WTC11 (cell line): ENCODE measurements at regions not wholly inside any gene's neighbourhood (a gene's known extent, or its start where the extent isn't known, plus 50 kb on each side); places are given as distances from the start of the nearest gene placed in this dataset.

ENCODE experiments used
- ATAC-seq: fragments of 200-7000 bp; cut with Tn5 transposase; 2 replicates; pipeline ENCODE4 v1.10.0; 2021; ENCODE audit warnings: mild to moderate bottlenecking, moderate library complexity
- CTCF ChIA-PET: fragments of 300-600 bp; sonication (Branson Sonifier 250); formaldehyde crosslinking; loops from one replicate; lab custom pipeline; 2021; ENCODE audit warnings: antibody characterized with exemption; lab: Charles Lee
- POLR2A ChIA-PET: fragments of 350-600 bp; sonication (Branson Sonifier 250); formaldehyde crosslinking; loops from one replicate; lab custom pipeline; 2021; ENCODE audit warnings: antibody characterized with exemption; lab: Charles Lee
- DNase-seq: peaks from one replicate; pipeline ENCODE4 v3.0.0; 2021; ENCODE audit warnings: low spot score
- H3K27ac Mint-ChIP-seq: 2 replicates; pipeline ENCODE4 v1.8.0; 2021; ENCODE audit warnings: mixed read lengths
- H3K27me3 Mint-ChIP-seq: 2 replicates; pipeline ENCODE4 v1.8.0; 2021; ENCODE audit warnings: low read depth, mild to moderate bottlenecking, moderate library complexity, mixed read lengths
- H3K36me3 Mint-ChIP-seq: 2 replicates; pipeline ENCODE4 v1.8.0; 2021; ENCODE audit warnings: mixed read lengths
- H3K4me1 Mint-ChIP-seq: 2 replicates; pipeline ENCODE4 v1.8.0; 2022; ENCODE audit warnings: mixed read lengths
- H3K4me3 Mint-ChIP-seq: 2 replicates; pipeline ENCODE4 v1.8.0; 2021; ENCODE audit warnings: mild to moderate bottlenecking, moderate library complexity, mixed read lengths
- H3K9me3 Mint-ChIP-seq: 2 replicates; pipeline ENCODE4 v1.8.0; 2021; ENCODE audit warnings: mixed read lengths
- CREB1 ChIP-seq: sonication (generic); formaldehyde crosslinking; IDR thresholded peaks from 2 replicates; pipeline ENCODE4 v1.8.0; 2023; ENCODE audit warnings: mild to moderate bottlenecking, missing genetic modification reagents
- CREM ChIP-seq: sonication (generic); formaldehyde crosslinking; IDR thresholded peaks from 2 replicates; pipeline ENCODE4 v1.8.1; 2022; ENCODE audit warnings: mild to moderate bottlenecking, missing genetic modification reagents, moderate library complexity
- ELF4 ChIP-seq: sonication (generic); formaldehyde crosslinking; IDR thresholded peaks from 2 replicates; pipeline ENCODE4 v1.8.1; 2022; ENCODE audit warnings: low read depth, mild to moderate bottlenecking, moderate library complexity, missing genetic modification reagents
- EMX1 ChIP-seq: fragments of 250-450 bp; sonication (Bioruptor Pico); IDR thresholded peaks from 2 replicates; pipeline ENCODE4 v1.8.0; 2021; ENCODE audit warnings: mild to moderate bottlenecking
- FOXP1 ChIP-seq: sonication (generic); formaldehyde crosslinking; IDR thresholded peaks from 2 replicates; pipeline ENCODE4 v1.8.0; 2022; ENCODE audit warnings: missing genetic modification reagents, mild to moderate bottlenecking, moderate library complexity, borderline replicate concordance
- GABPB1 ChIP-seq: sonication (generic); formaldehyde crosslinking; IDR thresholded peaks from 2 replicates; pipeline ENCODE4 v1.8.1; 2023; ENCODE audit warnings: mild to moderate bottlenecking, missing genetic modification reagents
- KAT7 ChIP-seq: sonication (generic); formaldehyde crosslinking; IDR thresholded peaks from 2 replicates; pipeline ENCODE4 v1.8.1; 2023; ENCODE audit warnings: missing genetic modification reagents, mild to moderate bottlenecking, borderline replicate concordance
- NFE2L1 ChIP-seq: sonication (generic); formaldehyde crosslinking; IDR thresholded peaks from 2 replicates; pipeline ENCODE4 v1.8.1; 2023; ENCODE audit warnings: missing genetic modification reagents
- NR2C2 ChIP-seq: sonication (generic); formaldehyde crosslinking; IDR thresholded peaks from 2 replicates; pipeline ENCODE4 v1.8.0; 2022; ENCODE audit warnings: mild to moderate bottlenecking, missing genetic modification reagents
- PRRX2 ChIP-seq: fragments of 250-450 bp; sonication (Bioruptor Pico); IDR thresholded peaks from 2 replicates; pipeline ENCODE4 v1.8.0; 2021; ENCODE audit warnings: mild to moderate bottlenecking
- SMAD3 ChIP-seq: sonication (generic); formaldehyde crosslinking; IDR thresholded peaks from 2 replicates; pipeline ENCODE4 v1.8.0; 2022; ENCODE audit warnings: missing genetic modification reagents, mild to moderate bottlenecking, borderline replicate concordance
- SP1 ChIP-seq: sonication (generic); formaldehyde crosslinking; conservative IDR thresholded peaks from 2 replicates; pipeline ENCODE4 v1.8.1; 2022; ENCODE audit warnings: missing genetic modification reagents
- STAT6 ChIP-seq: sonication (generic); formaldehyde crosslinking; conservative IDR thresholded peaks from 2 replicates; pipeline ENCODE4 v1.8.1; 2023; ENCODE audit warnings: mild to moderate bottlenecking, low read depth, missing genetic modification reagents, moderate library complexity
- TCF7 ChIP-seq: sonication (generic); formaldehyde crosslinking; IDR thresholded peaks from 2 replicates; pipeline ENCODE4 v1.8.0; 2022; ENCODE audit warnings: mild to moderate bottlenecking, low read depth, missing genetic modification reagents, moderate library complexity
- TP53 ChIP-seq: sonication (generic); formaldehyde crosslinking; IDR thresholded peaks from 2 replicates; pipeline ENCODE4 v1.8.1; 2023; ENCODE audit warnings: mild to moderate bottlenecking, missing genetic modification reagents
- ZMAT4 ChIP-seq: fragments of 250-450 bp; sonication (Bioruptor Pico); IDR thresholded peaks from 2 replicates; pipeline ENCODE4 v1.9.0; 2021; ENCODE audit warnings: mild to moderate bottlenecking
- ZNF263 ChIP-seq: sonication (generic); formaldehyde crosslinking; IDR thresholded peaks from 2 replicates; pipeline ENCODE4 v1.8.1; 2022; ENCODE audit warnings: low read depth, mild to moderate bottlenecking, moderate library complexity, missing genetic modification reagents
- ZNF317 ChIP-seq: sonication (generic); formaldehyde crosslinking; IDR thresholded peaks from 2 replicates; pipeline ENCODE4 v1.8.1; 2023; ENCODE audit warnings: low read depth, mild to moderate bottlenecking, moderate library complexity, missing genetic modification reagents, borderline replicate concordance
- ZNF416 ChIP-seq: fragments of 250-450 bp; sonication (Bioruptor Pico); IDR thresholded peaks from 2 replicates; pipeline ENCODE4 v1.9.0; 2021; ENCODE audit warnings: mild to moderate bottlenecking, inconsistent platforms
- ZNF423 ChIP-seq: fragments of 250-450 bp; sonication (Bioruptor Pico); IDR thresholded peaks from 2 replicates; pipeline ENCODE4 v2.1.2; 2022; ENCODE audit warnings: mild to moderate bottlenecking, moderate library complexity
- TF ChIP-seq, protein P1 (sequence below): sonication (generic); formaldehyde crosslinking; IDR thresholded peaks from 2 replicates; pipeline ENCODE4 v1.8.0; 2022; ENCODE audit warnings: mild to moderate bottlenecking, missing genetic modification reagents
- TF ChIP-seq, protein P2 (sequence below): sonication (generic); formaldehyde crosslinking; IDR thresholded peaks from 2 replicates; pipeline ENCODE4 v1.8.1; 2022; ENCODE audit warnings: mild to moderate bottlenecking, moderate library complexity, missing genetic modification reagents
- TF ChIP-seq, protein P3 (sequence below): sonication (generic); formaldehyde crosslinking; IDR thresholded peaks from 2 replicates; pipeline ENCODE4 v1.8.1; 2023; ENCODE audit warnings: mild to moderate bottlenecking, missing genetic modification reagents, borderline replicate concordance

DNA sequence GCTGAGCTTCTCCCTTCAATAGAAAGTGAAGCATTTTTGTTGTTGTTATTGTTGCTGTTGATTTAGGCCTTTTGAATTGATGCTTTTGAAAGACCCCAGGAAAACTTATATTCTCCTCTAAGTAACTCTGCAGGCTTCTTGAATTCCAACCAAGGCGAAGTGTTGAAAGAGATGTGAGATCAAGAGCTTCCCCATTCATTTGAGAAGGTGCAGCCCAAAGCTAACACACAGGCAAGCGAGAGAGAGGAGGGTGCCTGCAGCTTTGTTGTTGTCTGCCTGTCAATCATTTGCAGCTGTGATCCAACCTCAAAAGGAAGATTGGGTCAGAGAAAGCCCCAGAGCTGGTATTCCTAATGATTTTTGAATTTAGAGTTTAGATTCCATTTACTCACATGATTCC, 963.6 kb upstream of the CNTNAP5 start (continued):
- TF ChIP-seq STAT6 (CRISPR knock-in tag): no peak
- TF ChIP-seq CREM (CRISPR knock-in tag): no peak
- TF ChIP-seq TP53: no peak

DNA sequence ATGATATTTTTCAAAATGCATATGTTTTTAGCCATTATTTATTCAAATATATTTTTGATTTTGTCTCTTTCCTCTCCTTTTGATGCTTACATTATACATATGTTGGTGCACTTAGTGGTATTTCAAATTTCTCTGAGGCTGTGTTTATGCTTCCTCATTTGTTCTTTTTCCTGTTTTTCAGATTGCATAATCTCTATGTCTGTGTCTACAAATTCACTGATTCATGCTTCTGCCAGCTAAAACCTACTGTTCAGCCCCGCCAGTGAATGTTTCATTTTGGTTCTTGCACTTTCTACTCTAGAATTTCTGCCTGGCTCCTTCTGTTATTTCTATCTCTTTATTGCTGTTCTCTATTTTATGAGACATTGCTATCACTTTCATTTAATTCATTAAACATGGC, 951.7 kb upstream of the CNTNAP5 start:
- ChIA-PET CTCF (no interaction called here), POLR2A (no interaction called here)
- 0 out of 2 replicates have a peak, but pooled peaks cover 5% of the 10 kb centered on the region for H3K4me1 Mint-ChIP-seq
- no peak overlapping the region for H3K27ac Mint-ChIP-seq
- no peak for DNase-seq
- H3K36me3 Mint-ChIP-seq: no peaks in the 10 kb centered on the region
- no peaks in the 10 kb centered on the region for H3K27me3 Mint-ChIP-seq
- no peak overlapping the region for H3K4me3 Mint-ChIP-seq
- no peaks in the 10 kb centered on the region for H3K9me3 Mint-ChIP-seq
- no peak for ATAC-seq
- TF ChIP-seq ZNF416 (CRISPR knock-in tag) (no peak), TCF7 (CRISPR knock-in tag) (no peak), FOXP1 (CRISPR knock-in tag) (no peak), SP1 (no peak), EMX1 (CRISPR knock-in tag) (no peak), ELF4 (CRISPR knock-in tag) (no peak), KAT7 (CRISPR knock-in tag) (no peak)
- TF ChIP-seq, protein P1, sequence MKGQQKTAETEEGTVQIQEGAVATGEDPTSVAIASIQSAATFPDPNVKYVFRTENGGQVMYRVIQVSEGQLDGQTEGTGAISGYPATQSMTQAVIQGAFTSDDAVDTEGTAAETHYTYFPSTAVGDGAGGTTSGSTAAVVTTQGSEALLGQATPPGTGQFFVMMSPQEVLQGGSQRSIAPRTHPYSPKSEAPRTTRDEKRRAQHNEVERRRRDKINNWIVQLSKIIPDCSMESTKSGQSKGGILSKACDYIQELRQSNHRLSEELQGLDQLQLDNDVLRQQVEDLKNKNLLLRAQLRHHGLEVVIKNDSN (CRISPR knock-in tag): no peak
- TF ChIP-seq, all 79 proteins: peak for 0

DNA sequence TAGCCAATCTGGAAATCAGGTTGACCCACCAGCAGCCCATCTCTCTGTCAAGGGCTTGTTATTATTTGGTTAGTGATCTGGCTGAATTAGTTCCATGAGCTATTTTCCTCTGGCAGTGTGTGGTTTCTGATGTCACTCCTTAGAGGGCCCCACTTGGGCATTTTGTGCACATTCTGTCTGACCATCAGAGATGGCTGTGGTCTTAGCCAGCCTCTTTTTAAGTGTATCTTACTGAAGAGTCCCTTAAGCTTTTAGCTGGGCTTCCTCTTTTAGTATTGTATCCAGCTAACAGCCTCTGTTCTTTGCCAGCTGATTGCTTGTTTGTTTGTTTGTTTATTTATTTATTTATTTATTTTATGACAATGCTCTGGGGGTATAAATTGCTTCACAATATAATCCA, 951.1 kb upstream of the CNTNAP5 start:
- CTCF ChIA-PET: no interaction called here
- H3K27me3 Mint-ChIP-seq: no peaks in the 10 kb centered on the region
- ATAC-seq (no peak), DNase-seq (no peak)
- no peaks in the 10 kb centered on the region for H3K9me3 Mint-ChIP-seq
- no peak overlapping the region for H3K4me3 Mint-ChIP-seq
- POLR2A ChIA-PET: no interaction called here
- no peaks in the 10 kb centered on the region for H3K36me3 Mint-ChIP-seq
- 0 out of 2 replicates have a peak, but pooled peaks cover 5% of the 10 kb centered on the region for H3K4me1 Mint-ChIP-seq
- no peak overlapping the region for H3K27ac Mint-ChIP-seq
- TF ChIP-seq, protein P1 (CRISPR knock-in tag): no peak
- TF ChIP-seq NR2C2 (CRISPR knock-in tag) (no peak), SMAD3 (CRISPR knock-in tag) (no peak), GABPB1 (CRISPR knock-in tag) (no peak), SP1 (no peak), ZNF317 (CRISPR knock-in tag) (no peak), ZNF263 (CRISPR knock-in tag) (no peak), ZNF423 (CRISPR knock-in tag) (no peak), CREB1 (CRISPR knock-in tag) (no peak), NFE2L1 (no peak), ZMAT4 (CRISPR knock-in tag) (no peak), PRRX2 (CRISPR knock-in tag) (no peak)
- TF ChIP-seq, protein P2, sequence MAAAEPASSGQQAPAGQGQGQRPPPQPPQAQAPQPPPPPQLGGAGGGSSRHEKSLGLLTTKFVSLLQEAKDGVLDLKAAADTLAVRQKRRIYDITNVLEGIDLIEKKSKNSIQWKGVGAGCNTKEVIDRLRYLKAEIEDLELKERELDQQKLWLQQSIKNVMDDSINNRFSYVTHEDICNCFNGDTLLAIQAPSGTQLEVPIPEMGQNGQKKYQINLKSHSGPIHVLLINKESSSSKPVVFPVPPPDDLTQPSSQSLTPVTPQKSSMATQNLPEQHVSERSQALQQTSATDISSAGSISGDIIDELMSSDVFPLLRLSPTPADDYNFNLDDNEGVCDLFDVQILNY (CRISPR knock-in tag): no peak
- TF ChIP-seq, protein P3, sequence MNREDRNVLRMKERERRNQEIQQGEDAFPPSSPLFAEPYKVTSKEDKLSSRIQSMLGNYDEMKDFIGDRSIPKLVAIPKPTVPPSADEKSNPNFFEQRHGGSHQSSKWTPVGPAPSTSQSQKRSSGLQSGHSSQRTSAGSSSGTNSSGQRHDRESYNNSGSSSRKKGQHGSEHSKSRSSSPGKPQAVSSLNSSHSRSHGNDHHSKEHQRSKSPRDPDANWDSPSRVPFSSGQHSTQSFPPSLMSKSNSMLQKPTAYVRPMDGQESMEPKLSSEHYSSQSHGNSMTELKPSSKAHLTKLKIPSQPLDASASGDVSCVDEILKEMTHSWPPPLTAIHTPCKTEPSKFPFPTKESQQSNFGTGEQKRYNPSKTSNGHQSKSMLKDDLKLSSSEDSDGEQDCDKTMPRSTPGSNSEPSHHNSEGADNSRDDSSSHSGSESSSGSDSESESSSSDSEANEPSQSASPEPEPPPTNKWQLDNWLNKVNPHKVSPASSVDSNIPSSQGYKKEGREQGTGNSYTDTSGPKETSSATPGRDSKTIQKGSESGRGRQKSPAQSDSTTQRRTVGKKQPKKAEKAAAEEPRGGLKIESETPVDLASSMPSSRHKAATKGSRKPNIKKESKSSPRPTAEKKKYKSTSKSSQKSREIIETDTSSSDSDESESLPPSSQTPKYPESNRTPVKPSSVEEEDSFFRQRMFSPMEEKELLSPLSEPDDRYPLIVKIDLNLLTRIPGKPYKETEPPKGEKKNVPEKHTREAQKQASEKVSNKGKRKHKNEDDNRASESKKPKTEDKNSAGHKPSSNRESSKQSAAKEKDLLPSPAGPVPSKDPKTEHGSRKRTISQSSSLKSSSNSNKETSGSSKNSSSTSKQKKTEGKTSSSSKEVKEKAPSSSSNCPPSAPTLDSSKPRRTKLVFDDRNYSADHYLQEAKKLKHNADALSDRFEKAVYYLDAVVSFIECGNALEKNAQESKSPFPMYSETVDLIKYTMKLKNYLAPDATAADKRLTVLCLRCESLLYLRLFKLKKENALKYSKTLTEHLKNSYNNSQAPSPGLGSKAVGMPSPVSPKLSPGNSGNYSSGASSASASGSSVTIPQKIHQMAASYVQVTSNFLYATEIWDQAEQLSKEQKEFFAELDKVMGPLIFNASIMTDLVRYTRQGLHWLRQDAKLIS (CRISPR knock-in tag): no peak
